Hepatocyte (in vitro differentiated cells): ENCODE measurements at regions not wholly inside any gene's neighbourhood (a gene's known extent, or its start where the extent isn't known, plus 50 kb on each side); places are given as distances from the start of the nearest gene placed in this dataset.

ENCODE experiments used
- DNase-seq: peaks from one replicate; pipeline ENCODE4 v3.0.0-alpha.2; 2016; ENCODE audit warnings: low spot score
- H2AFZ ChIP-seq: fragments of 200-600 bp; sonication (generic); 2 replicates; pipeline ENCODE4 v1.6.0; 2016; ENCODE audit warnings: antibody characterized with exemption, mild to moderate bottlenecking
- H3K27ac ChIP-seq: fragments of 200-600 bp; sonication (generic); 2 replicates; pipeline ENCODE4 v1.5.1; 2016; ENCODE audit warnings: mild to moderate bottlenecking
- H3K27me3 ChIP-seq: fragments of 200-600 bp; sonication (generic); 2 replicates; pipeline ENCODE4 v1.6.1; 2016
- H3K36me3 ChIP-seq: fragments of 200-600 bp; sonication (generic); replicated peaks from 2 replicates; pipeline ENCODE4 v1.5.1; 2016; ENCODE audit warnings: low read depth; ENCODE audit not compliant: insufficient read depth
- H3K4me1 ChIP-seq: fragments of 200-600 bp; sonication (generic); 2 replicates; pipeline ENCODE4 v1.5.1; 2016; ENCODE audit warnings: mild to moderate bottlenecking, moderate library complexity; ENCODE audit not compliant: insufficient read depth
- H3K4me2 ChIP-seq: fragments of 200-600 bp; sonication (generic); 2 replicates; pipeline ENCODE4 v1.6.0; 2016
- H3K4me3 ChIP-seq: fragments of 200-600 bp; sonication (generic); 2 replicates; pipeline ENCODE4 v1.5.1; 2016; ENCODE audit warnings: mild to moderate bottlenecking
- H3K79me2 ChIP-seq: fragments of 200-600 bp; sonication (generic); 2 replicates; pipeline ENCODE4 v1.6.0; 2017; ENCODE audit warnings: mild to moderate bottlenecking
- H3K9me2 ChIP-seq: fragments of 200-600 bp; sonication (generic); replicated peaks from 2 replicates; pipeline ENCODE4 v1.6.0; 2017; ENCODE audit warnings: mild to moderate bottlenecking; ENCODE audit not compliant: insufficient read depth
- H3K9me3 ChIP-seq: fragments of 200-600 bp; sonication (generic); 2 replicates; pipeline ENCODE4 v1.5.1; 2016; ENCODE audit warnings: low read depth, mild to moderate bottlenecking
- H4K20me1 ChIP-seq: fragments of 200-600 bp; sonication (generic); 2 replicates; pipeline ENCODE4 v1.6.0; 2016; ENCODE audit warnings: mild to moderate bottlenecking; ENCODE audit not compliant: insufficient read depth, poor library complexity, severe bottlenecking
- CTCF ChIP-seq: fragments of 200-600 bp; sonication (generic); IDR thresholded peaks from 2 replicates; pipeline ENCODE4 v1.5.1; 2016; ENCODE audit warnings: antibody characterized with exemption, mild to moderate bottlenecking; ENCODE audit not compliant: poor library complexity
- EZH2 ChIP-seq: fragments of 200-600 bp; sonication (generic); IDR thresholded peaks from 2 replicates; pipeline ENCODE4 v1.6.1; 2016; ENCODE audit warnings: antibody characterized with exemption, mild to moderate bottlenecking, borderline replicate concordance
- EZH2phosphoT487 ChIP-seq: fragments of 200-600 bp; sonication (generic); IDR thresholded peaks from one replicate; pipeline ENCODE4 v1.6.1; 2018; ENCODE audit warnings: antibody characterized with exemption, mild to moderate bottlenecking, low read depth, moderate library complexity; ENCODE audit not compliant: unreplicated experiment, severe bottlenecking
- WGBS: methylation state at CpG from one replicate; pipeline ENCODE4 v1.1.6; 2016; ENCODE audit warnings: low lambda C conversion rate; ENCODE audit errors: missing lambda C conversion rate; 5-methylcytosine and 5-hydroxymethylcytosine counted together

- WGBS, result 93% methylated on average over 28 of the region's 28 CpGs
- Histone ChIP-seq H3K9me2 (no peaks in the 10 kb centered on the region), H3K4me3 (no peak overlapping the region), H3K27me3 (no peaks in the 10 kb centered on the region), H3K9me3 (no peaks in the 10 kb centered on the region), H3K79me2 (no peaks in the 10 kb centered on the region), H3K4me1 (no peaks in the 10 kb centered on the region), H3K4me2 (no peak overlapping the region), H3K36me3 (no peaks in the 10 kb centered on the region), H3K27ac (no peak overlapping the region), H2AFZ (no peak overlapping the region), H4K20me1 (no peaks in the 10 kb centered on the region)
- TF ChIP-seq CTCF (no peak), EZH2phosphoT487 (no peak), EZH2 (no peak)
- no peak for DNase-seq
Measured at GRCh38 chr1:5479876-5480646, 512.2 kb downstream of the NPHP4 start.

- no peaks in the 10 kb centered on the region for H3K79me2 ChIP-seq
- no peaks in the 10 kb centered on the region for H3K27me3 ChIP-seq
- H3K27ac ChIP-seq, result no peak overlapping the region
- H4K20me1 ChIP-seq, result no peaks in the 10 kb centered on the region
- H3K4me3 ChIP-seq, result no peak overlapping the region
- no peak for DNase-seq
- no peaks in the 10 kb centered on the region for H3K4me1 ChIP-seq
- H3K9me3 ChIP-seq, result no peaks in the 10 kb centered on the region
- H3K9me2 ChIP-seq, result no peaks in the 10 kb centered on the region
- no peaks in the 10 kb centered on the region for H3K36me3 ChIP-seq
- H3K4me2 ChIP-seq, result no peak overlapping the region
- no peak overlapping the region for H2AFZ ChIP-seq
- WGBS, result 83% methylated on average over 9 of the region's 9 CpGs
- TF ChIP-seq CTCF (no peak), EZH2 (no peak), EZH2phosphoT487 (no peak)
Measured at GRCh38 chr1:5478961-5479360, 513.3 kb downstream of the NPHP4 start.

- Histone ChIP-seq H3K79me2 (no peaks in the 10 kb centered on the region), H3K4me1 (no peaks in the 10 kb centered on the region), H3K27ac (no peak overlapping the region), H3K9me2 (no peaks in the 10 kb centered on the region), H2AFZ (no peak overlapping the region), H3K36me3 (no peaks in the 10 kb centered on the region), H3K27me3 (no peaks in the 10 kb centered on the region), H3K4me3 (no peak overlapping the region), H4K20me1 (no peaks in the 10 kb centered on the region), H3K9me3 (no peaks in the 10 kb centered on the region), H3K4me2 (no peak overlapping the region)
- TF ChIP-seq EZH2phosphoT487 (no peak), EZH2 (no peak), CTCF (no peak)
- 84% methylated on average over 6 of the region's 6 CpGs for WGBS
- DNase-seq, result no peak
Measured at GRCh38 chr1:5478156-5478695, 514.0 kb downstream of the NPHP4 start.
